ENCODE measurements at regions not wholly inside any gene's neighbourhood (a gene's known extent, or its start where the extent isn't known, plus 50 kb on each side); places are given as distances from the start of the nearest gene placed in this dataset.

DNA sequence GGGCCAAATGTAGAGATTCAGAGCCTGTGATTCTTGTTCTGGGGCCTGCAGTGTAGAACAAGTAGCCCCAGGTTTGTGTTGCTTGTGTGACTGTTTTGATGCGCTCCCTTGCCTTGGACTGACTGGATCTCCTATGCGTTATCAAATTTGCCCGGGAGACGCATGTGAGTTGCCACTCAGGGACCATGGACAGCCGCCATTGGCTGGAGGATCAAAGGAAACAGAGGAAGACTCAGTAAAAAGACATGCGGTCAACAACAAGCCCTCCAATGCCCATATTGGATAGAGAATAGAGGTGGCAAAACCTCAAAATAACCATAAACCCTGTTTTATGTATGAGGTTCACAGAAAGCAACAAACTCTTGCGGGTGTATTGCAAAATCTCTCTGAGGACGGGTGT lies 327.5 kb upstream of the IGFBP7 start:
- no peak overlapping the region for H3K27ac Mint-ChIP-seq
- peaks cover 4 to 15% of the 10 kb centered on the region in 2 donors for H3K9me3 Mint-ChIP-seq
- H3K27me3 Mint-ChIP-seq = no peaks in the 10 kb centered on the region
- ATAC-seq (replicated peaks) (no peak), DNase-seq (no peak)
- no peaks in the 10 kb centered on the region for H3K4me1 Mint-ChIP-seq (ENCODE audit: low read depth in 2 of 2)
- no peaks in the 10 kb centered on the region for H3K36me3 Mint-ChIP-seq (ENCODE audit: insufficient read depth)
- H3K4me3 Mint-ChIP-seq = no peak overlapping the region

DNA sequence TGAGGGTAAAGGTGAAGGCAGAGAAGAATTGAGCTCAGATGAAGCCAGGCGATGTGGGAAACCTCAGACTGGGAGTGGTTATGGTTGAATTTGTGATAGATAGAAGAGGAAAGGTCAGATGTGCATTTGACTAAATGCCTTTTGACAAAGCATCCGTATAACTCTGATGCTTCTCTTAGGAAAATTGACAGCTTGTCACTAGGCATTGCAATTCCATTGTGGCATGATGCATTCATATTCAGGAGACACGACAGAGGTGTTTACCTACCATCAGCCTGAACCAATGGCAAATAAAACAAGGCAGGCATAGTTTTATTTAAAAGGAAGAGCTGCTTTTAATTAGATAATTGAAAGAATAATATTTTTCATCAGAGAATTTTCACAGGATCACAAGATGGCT lies 325.1 kb upstream of the IGFBP7 start:
- Mint-ChIP-seq H3K4me1 (ENCODE audit: low read depth in 2 of 2) (no peaks in the 10 kb centered on the region), H3K27me3 (no peaks in the 10 kb centered on the region), H3K4me3 (no peak overlapping the region), H3K27ac (no peak overlapping the region), H3K36me3 (ENCODE audit: insufficient read depth) (no peaks in the 10 kb centered on the region), H3K9me3 (peaks cover 4 to 15% of the 10 kb centered on the region in 2 donors)
- no peak for ATAC-seq (replicated peaks)
- DNase-seq = no peak

DNA sequence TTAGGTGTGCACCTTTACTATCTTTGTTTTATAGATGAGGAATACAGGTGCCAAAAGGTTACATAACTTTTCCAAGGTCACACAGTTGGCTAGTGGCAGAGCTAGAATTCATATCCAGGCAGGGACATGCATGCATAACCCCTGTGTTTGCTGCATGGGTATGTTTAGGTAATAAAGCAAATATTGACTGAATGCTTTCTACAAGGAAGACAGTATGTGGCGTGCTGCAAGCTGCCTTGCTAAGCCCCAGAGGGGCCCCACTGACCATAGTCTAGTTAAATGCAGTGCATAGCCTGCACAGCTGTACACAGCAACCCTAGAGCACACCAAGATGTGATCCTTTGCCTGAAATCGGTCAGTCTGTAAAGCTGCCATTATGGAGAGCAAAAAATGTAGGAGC lies 320.5 kb upstream of the IGFBP7 start:
- ATAC-seq (replicated peaks) = no peak
- Mint-ChIP-seq H3K9me3 (peaks cover 2 to 25% of the 10 kb centered on the region in 2 donors), H3K4me1 (ENCODE audit: low read depth in 2 of 2) (no peaks in the 10 kb centered on the region), H3K27me3 (no peaks in the 10 kb centered on the region), H3K36me3 (ENCODE audit: insufficient read depth) (no peaks in the 10 kb centered on the region), H3K27ac (no peak overlapping the region), H3K4me3 (no peak overlapping the region)
- no peak for DNase-seq

DNA sequence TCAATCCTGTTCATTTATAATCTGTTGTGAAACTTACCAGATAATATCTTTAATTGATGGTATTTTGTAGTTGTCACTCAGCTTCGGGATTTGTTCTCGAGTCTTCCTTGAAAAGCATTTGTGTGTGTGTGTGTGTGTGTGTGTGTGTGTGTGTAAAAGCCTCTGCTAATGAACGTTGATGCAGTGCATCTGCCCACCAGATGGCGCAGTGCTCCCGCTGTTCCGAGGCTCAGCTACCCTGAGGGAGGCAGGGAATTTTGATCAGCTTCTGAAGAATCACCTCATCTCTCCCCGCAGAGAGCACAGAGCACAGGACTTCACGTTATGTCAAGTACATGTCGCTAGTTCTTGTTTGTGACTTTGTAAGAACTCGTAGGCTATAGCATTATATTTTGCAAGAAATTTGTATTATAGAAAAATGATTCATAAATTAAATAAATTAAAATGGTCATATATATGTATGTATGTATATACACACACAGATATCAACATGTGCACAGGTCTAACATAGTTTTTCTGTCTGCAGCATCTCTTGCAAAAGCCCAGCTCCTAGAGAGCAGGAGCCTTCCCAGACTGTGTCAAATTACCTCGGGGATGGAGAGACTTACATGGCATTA lies 316.7 kb upstream of the IGFBP7 start:
- no peaks in the 10 kb centered on the region for H3K4me1 Mint-ChIP-seq (ENCODE audit: low read depth in 2 of 2)
- H3K27ac Mint-ChIP-seq = no peak overlapping the region
- DNase-seq = no peak
- no peaks in the 10 kb centered on the region for H3K27me3 Mint-ChIP-seq
- H3K9me3 Mint-ChIP-seq = peaks cover 0 to 13% of the 10 kb centered on the region in 2 donors
- H3K36me3 Mint-ChIP-seq (ENCODE audit: insufficient read depth) = no peaks in the 10 kb centered on the region
- H3K4me3 Mint-ChIP-seq = no peak overlapping the region
- no peak for ATAC-seq (replicated peaks)

DNA sequence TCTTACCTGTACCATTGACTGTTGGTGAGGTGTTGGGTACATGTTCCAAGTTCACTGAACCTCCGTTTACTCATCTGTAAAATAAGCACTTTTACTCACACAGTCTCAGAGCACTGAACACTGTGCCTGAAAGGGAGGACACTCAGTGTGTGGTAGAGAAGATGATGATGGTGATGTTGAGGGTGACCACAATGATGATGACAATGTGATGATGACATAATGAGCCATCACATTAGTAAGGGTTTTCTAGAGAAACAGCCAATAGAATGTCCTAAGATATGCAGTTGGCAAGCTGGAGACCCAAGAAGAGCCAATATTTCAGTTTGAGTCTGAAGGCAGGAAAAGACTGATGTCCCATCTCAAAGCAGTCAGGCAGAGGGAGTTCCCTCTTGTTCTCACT lies 315.4 kb upstream of the IGFBP7 start:
- H3K4me1 Mint-ChIP-seq (ENCODE audit: low read depth in 2 of 2) = no peaks in the 10 kb centered on the region
- no peaks in the 10 kb centered on the region for H3K36me3 Mint-ChIP-seq (ENCODE audit: insufficient read depth)
- DNase-seq (no peak), ATAC-seq (replicated peaks) (no peak)
- H3K4me3 Mint-ChIP-seq = no peak overlapping the region
- no peak overlapping the region for H3K27ac Mint-ChIP-seq
- H3K9me3 Mint-ChIP-seq = peaks cover 0 to 13% of the 10 kb centered on the region in 2 donors
- no peaks in the 10 kb centered on the region for H3K27me3 Mint-ChIP-seq

DNA sequence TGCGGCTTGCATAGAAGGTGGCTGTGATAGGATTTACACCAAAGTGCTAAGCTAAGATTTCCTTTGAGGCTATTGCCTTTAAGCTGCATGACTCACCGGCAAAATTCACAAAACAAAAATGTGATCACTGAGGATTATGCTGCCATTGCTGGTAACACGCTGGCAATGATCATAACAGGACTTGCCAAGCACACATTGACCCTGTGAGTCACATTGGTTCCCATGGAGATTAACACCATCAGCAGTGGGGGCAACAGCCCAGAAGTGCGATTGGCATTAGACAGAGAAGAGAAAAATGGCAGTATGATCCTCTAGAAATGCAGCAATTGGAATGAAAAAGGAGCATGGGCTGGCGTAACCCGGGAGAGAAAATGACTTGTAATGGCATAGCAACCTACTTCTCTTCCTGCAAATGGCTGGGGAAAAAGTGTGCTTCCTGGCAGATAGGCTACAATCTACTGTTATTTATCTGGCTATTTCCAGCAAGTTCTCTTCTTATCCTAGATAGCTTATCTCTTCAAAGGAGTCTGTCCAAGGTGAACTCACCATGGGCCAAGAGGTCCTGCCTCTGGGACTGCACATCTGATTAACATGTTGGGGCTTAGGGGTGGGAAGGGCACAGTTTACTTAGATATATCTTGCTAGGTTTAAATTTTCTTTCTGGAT lies 314.2 kb upstream of the IGFBP7 start:
- Mint-ChIP-seq H3K27ac (no peak overlapping the region), H3K36me3 (ENCODE audit: insufficient read depth) (no peaks in the 10 kb centered on the region), H3K4me1 (ENCODE audit: low read depth in 2 of 2) (no peaks in the 10 kb centered on the region), H3K9me3 (peaks cover 2 to 8% of the 10 kb centered on the region in 2 donors), H3K4me3 (no peak overlapping the region), H3K27me3 (no peaks in the 10 kb centered on the region)
- ATAC-seq (replicated peaks) = no peak
- DNase-seq = no peak

DNA sequence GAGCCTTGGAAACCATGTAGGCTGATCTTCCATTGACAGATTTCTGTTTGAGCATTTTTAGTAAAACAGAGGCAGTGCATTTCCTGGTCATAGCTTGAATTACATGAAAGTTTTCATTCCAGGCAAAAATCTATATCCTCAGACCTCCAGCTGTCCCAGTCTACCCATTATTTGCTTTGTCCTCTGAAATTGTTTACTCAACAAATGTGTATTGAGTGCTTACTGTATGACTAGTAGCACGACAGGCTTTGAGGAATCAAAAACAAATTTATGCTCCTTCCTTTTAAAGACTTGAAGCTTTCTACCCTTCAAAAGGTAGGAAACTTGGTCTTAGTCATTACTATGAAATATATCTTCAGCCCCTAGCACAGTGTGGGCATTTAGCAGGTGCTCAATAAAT lies 307.9 kb upstream of the IGFBP7 start:
- Mint-ChIP-seq H3K4me3 (no peak overlapping the region), H3K36me3 (ENCODE audit: insufficient read depth) (no peaks in the 10 kb centered on the region), H3K9me3 (peaks cover 0 to 2% of the 10 kb centered on the region in 2 donors), H3K4me1 (ENCODE audit: low read depth in 2 of 2) (no peaks in the 10 kb centered on the region), H3K27me3 (no peaks in the 10 kb centered on the region), H3K27ac (no peak overlapping the region)
- ATAC-seq (replicated peaks) (no peak), DNase-seq (no peak)

DNA sequence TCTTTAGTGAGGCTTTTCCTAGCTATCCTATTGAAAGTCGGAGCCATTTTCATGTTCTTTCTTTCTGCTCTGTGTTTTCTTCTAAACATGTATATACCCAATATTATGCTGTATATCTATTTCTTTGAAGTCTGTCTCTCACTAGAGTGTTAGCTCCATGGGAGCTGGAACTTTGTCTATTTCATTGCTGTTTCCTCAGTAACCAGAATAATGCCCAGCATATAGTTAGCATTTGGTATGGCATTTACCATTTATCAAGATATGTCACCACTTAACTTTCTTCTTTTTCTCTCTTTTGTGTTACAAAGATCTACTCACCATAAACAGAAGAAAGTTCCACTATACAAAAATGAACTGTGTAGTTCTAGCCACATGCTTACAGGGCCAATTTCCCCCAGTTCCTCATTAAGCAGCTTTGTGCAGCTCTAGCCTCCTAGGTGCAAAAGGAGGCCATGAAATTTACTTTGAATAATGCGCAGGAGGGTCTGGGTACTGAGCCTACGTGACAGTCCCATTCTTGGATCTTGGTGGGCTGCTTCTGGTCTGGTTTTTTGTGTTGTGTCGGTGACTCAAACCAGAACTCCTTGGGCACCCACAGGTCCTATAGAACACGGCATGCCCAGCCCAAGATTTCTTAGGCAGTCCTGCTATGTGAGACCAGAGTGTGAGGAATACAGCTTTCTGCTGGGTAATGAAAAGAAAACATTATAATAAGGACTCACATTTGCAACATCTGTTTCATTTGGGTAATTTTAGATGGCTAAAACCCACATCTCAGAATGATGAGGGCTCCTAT lies 302.3 kb upstream of the IGFBP7 start:
- Mint-ChIP-seq H3K4me3 (no peak overlapping the region), H3K36me3 (ENCODE audit: insufficient read depth) (no peaks in the 10 kb centered on the region), H3K27ac (no peak overlapping the region), H3K4me1 (ENCODE audit: low read depth in 2 of 2) (no peaks in the 10 kb centered on the region), H3K9me3 (no peaks in the 10 kb centered on the region), H3K27me3 (no peaks in the 10 kb centered on the region)
- ATAC-seq (replicated peaks) (no peak), DNase-seq (no peak)

DNA sequence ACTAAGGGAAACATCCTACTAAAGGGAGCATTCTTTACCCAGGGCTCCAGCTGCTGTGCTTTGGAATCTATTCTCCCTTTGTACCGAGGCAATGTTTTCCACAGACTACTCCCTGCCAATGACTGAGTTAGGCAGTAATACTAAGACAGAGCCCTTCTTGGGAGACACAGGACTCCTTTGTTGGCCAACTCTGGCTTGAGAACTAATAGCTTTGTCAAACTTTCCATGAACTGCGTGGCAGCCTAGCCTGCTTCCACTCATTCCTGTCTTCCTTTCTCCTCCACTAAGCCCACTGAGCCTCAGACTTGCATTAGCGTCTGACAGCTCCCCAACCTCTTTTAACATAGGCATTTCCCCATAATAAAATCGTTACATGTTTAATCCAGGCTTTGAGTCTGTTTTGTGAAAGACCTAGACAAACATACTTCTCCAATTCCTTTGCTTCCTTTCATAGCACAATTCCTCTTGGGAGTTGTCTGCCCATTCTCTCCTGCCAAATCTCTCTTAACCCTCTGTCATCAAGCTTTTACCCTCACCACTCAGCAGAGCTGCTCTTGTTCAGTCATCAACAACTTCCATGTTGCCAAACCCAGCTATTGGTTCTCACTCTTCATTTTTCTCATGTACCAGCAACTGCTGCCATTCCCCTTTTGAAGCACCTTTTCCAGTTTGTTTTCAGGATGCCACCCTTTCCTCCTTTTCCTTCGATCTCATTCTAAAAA lies 300.3 kb upstream of the IGFBP7 start:
- no peaks in the 10 kb centered on the region for H3K4me1 Mint-ChIP-seq (ENCODE audit: low read depth in 2 of 2)
- DNase-seq = no peak
- H3K4me3 Mint-ChIP-seq = no peak overlapping the region
- no peaks in the 10 kb centered on the region for H3K27me3 Mint-ChIP-seq
- ATAC-seq (replicated peaks) = no peak
- no peaks in the 10 kb centered on the region for H3K36me3 Mint-ChIP-seq (ENCODE audit: insufficient read depth)
- no peak overlapping the region for H3K27ac Mint-ChIP-seq
- H3K9me3 Mint-ChIP-seq = no peaks in the 10 kb centered on the region

DNA sequence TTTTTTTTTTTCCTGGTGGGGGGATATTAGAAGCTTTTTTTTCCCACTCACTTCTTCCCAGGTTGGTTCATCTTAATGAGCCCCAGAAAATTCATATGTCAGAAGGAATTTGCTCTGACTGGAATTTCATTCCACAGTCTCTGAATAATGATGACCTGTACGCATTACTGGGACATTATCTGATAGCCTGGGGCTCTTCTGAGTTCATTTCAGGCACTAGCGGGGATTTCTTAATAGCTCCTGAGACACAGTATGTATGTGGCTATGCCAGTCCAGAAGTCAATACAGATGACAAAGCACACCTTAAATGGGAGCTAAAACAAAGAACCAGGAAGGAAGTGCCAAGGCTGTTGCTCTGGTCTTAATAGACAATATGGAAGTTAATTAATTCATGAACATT lies 295.2 kb upstream of the IGFBP7 start:
- Mint-ChIP-seq H3K27ac (no peak overlapping the region), H3K36me3 (ENCODE audit: insufficient read depth) (no peaks in the 10 kb centered on the region), H3K4me3 (no peak overlapping the region), H3K27me3 (no peaks in the 10 kb centered on the region), H3K4me1 (ENCODE audit: low read depth in 2 of 2) (no peaks in the 10 kb centered on the region), H3K9me3 (peaks cover 6 to 8% of the 10 kb centered on the region in 2 donors)
- no peak for DNase-seq
- ATAC-seq (replicated peaks) = no peak

DNA sequence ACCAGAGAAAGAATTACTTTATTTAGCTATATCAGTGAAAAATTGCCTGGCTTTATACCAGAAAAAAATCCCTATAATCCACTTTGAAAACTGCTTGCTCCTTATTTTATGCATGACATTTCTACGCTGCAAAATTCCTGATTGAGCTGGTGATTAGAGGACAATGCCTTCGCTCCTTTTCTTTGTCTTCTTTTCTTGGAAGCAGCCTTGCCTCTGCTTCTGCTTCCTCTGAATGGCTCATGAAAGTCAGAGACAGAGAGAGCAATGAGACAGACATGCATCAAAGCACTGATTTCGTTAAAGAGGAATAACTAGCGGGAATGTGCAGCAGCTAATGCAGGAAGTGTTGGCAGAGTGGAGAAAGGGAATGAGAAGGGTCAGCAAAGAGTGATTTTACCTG lies 294.3 kb upstream of the IGFBP7 start:
- H3K27me3 Mint-ChIP-seq = no peaks in the 10 kb centered on the region
- H3K4me3 Mint-ChIP-seq = no peak overlapping the region
- peaks cover 6 to 8% of the 10 kb centered on the region in 2 donors for H3K9me3 Mint-ChIP-seq
- no peak overlapping the region for H3K27ac Mint-ChIP-seq
- ATAC-seq (replicated peaks) (no peak), DNase-seq (no peak)
- H3K4me1 Mint-ChIP-seq (ENCODE audit: low read depth in 2 of 2) = no peaks in the 10 kb centered on the region
- H3K36me3 Mint-ChIP-seq (ENCODE audit: insufficient read depth) = no peaks in the 10 kb centered on the region

DNA sequence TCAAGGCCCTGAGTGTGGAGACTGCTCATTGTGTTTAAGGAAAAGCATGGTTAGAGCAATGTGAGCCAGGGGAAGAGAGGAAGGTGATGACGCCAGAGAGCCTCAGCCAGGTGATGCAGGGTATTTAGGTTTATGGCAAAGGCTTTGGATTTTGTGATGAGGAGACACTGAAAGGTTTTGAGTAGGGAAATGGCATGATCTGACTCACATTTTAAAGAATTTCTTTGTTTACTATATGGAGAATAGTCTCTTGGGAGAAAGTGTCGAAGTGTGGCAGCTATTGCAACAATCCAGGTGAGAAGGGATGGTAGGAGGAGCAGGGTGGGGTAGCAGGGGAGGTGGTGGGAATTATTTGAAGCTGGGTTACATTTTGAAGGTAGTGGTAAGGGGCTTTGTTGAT lies 293.4 kb upstream of the IGFBP7 start:
- Mint-ChIP-seq H3K27ac (no peak overlapping the region), H3K9me3 (peaks cover 6 to 8% of the 10 kb centered on the region in 2 donors), H3K27me3 (no peaks in the 10 kb centered on the region), H3K4me3 (no peak overlapping the region), H3K36me3 (ENCODE audit: insufficient read depth) (no peaks in the 10 kb centered on the region), H3K4me1 (ENCODE audit: low read depth in 2 of 2) (no peaks in the 10 kb centered on the region)
- DNase-seq (no peak), ATAC-seq (replicated peaks) (no peak)

DNA sequence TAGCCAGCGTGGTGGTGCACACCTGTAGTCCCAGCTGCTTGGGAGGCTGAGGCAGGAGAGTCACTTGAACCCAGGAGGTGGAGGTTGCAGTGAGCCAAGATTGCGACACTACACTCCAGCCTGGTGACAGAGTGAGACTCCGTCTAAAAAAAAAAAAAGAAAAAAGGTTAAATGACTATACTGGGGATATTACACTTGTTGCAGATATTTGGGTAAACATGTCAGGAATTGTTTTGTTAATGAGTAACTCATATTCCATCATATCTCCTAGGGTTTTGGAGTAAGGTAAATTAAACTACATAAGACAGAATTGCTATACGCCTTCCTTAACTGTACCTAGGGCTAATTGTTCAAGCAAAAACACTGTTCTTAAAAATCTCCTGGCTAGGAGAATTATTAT lies 291.4 kb upstream of the IGFBP7 start:
- DNase-seq (no peak), ATAC-seq (replicated peaks) (no peak)
- Mint-ChIP-seq H3K27me3 (no peaks in the 10 kb centered on the region), H3K4me3 (no peak overlapping the region), H3K4me1 (ENCODE audit: low read depth in 2 of 2) (no peaks in the 10 kb centered on the region), H3K36me3 (ENCODE audit: insufficient read depth) (no peaks in the 10 kb centered on the region), H3K27ac (no peak overlapping the region), H3K9me3 (peaks cover 7 to 8% of the 10 kb centered on the region in 2 donors)

Measured in effector memory CD8-positive, alpha-beta T cell (primary cell).